GM21360 (cell line): ENCODE measurements at regions not wholly inside any gene's neighbourhood (a gene's known extent, or its start where the extent isn't known, plus 50 kb on each side); places are given as distances from the start of the nearest gene placed in this dataset.

ENCODE experiments used
- ATAC-seq: cut with Tn5 transposase; IDR thresholded peaks from one replicate; pipeline ENCODE4 v1.9.1; 2021; ENCODE audit warnings: mild to moderate bottlenecking, moderate library complexity; ENCODE audit not compliant: unreplicated experiment

DNA sequence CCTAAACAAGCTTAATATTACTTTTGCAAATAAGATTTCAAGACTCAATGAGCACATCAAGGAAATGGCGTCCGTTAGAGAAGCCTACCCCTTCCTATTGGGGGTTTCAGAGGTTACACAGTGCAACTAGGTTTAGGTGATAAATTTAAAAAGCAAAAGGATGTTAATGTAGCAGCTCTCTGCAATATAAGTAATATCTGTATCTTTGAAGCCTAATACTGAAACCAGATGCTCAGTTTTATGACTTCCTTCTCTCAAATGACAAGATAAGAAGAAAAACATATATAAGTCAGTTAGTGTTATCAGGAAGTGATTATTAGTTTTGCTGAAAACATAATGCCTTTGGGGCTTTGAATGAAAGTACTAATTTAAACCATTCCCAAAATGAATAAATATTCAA, 54.3 kb upstream of the MED13 start:
- ATAC-seq, result peak; percentile 66
